HFFc6 (cell line): ENCODE measurements at regions not wholly inside any gene's neighbourhood (a gene's known extent, or its start where the extent isn't known, plus 50 kb on each side); places are given as distances from the start of the nearest gene placed in this dataset.
A peak's percentile ranks its signal among the peaks of the same experiment; 100 is the strongest.

Experiments
- DNase-seq: peaks from one replicate; pipeline ENCODE4 v3.0.0-alpha.2; 2018
- H3K27ac Mint-ChIP-seq: 2 replicates; pipeline ENCODE4 v1.8.0; 2020; ENCODE audit warnings: mild to moderate bottlenecking, mixed read lengths
- H3K27me3 Mint-ChIP-seq: 2 replicates; pipeline ENCODE4 v1.8.0; 2021; ENCODE audit warnings: mild to moderate bottlenecking, moderate library complexity, mixed read lengths; ENCODE audit not compliant: insufficient read depth
- H3K36me3 Mint-ChIP-seq: 2 replicates; pipeline ENCODE4 v1.8.0; 2021; ENCODE audit warnings: low read depth, mixed read lengths
- H3K4me1 Mint-ChIP-seq: 2 replicates; pipeline ENCODE4 v1.8.0; 2020; ENCODE audit warnings: low read depth, mixed read lengths
- H3K4me3 Mint-ChIP-seq: 2 replicates; pipeline ENCODE4 v1.8.0; 2020; ENCODE audit warnings: mild to moderate bottlenecking, moderate library complexity, mixed read lengths
- H3K9me3 Mint-ChIP-seq: 2 replicates; pipeline ENCODE4 v1.8.0; 2020; ENCODE audit warnings: mild to moderate bottlenecking, mixed read lengths
- CTCF ChIP-seq: fragments of 200-600 bp; sonication (generic); IDR thresholded peaks from 2 replicates; pipeline ENCODE4 v1.5.0; 2021; ENCODE audit warnings: antibody characterized with exemption, mild to moderate bottlenecking

DNA sequence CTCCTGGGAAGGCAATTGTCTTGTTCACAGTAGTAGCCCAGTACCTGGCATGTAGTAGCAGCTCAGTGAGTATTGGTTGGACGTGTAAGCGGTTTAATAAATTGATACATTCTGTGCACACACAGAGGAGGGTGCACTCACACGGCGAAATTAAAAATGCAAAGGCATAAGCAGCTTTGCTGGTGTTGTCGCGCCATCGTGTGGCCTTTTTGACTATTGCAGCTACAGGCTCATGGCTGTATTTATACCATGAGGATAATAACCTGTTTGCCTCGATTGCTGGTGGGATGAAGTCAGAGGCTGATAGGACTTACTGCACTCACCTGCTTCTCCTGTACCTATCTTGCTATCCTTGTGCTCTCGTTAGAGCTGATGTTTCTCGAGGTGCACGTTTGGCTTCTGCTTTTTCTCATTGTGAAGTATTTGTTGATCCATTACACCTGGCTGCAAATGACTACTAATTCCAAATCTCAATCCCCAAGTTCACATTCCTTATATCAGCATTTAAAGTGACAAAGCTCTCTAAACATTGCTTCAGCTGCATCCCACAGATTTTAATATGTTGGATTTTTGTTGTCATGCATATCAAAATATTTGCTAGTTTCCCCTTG is 61.5 kb downstream of the TBXT start:
- peak; percentile 84 for TF ChIP-seq CTCF
- Mint-ChIP-seq H3K4me1 (no peaks in the 10 kb centered on the region), H3K4me3 (no peak overlapping the region), H3K27ac (no peak overlapping the region), H3K36me3 (no peaks in the 10 kb centered on the region), H3K27me3 (no peaks in the 10 kb centered on the region; the same call in 1 of the 2 replicates), H3K9me3 (peaks cover 7% of the 10 kb centered on the region; the same call in 1 of the 2 replicates)
- DNase-seq: peak; percentile 5

- no peaks in the 10 kb centered on the region; the same call in 1 of the 2 replicates for H3K27me3 Mint-ChIP-seq
- DNase-seq: no peak
- H3K9me3 Mint-ChIP-seq: peaks cover 12% of the 10 kb centered on the region; the same call in 1 of the 2 replicates
- no peak overlapping the region for H3K27ac Mint-ChIP-seq
- TF ChIP-seq CTCF: no peak
- no peaks in the 10 kb centered on the region for H3K4me1 Mint-ChIP-seq
- H3K36me3 Mint-ChIP-seq: no peaks in the 10 kb centered on the region
- no peak overlapping the region for H3K4me3 Mint-ChIP-seq
Observed at GRCh38 chr6:166105341-166106075, 62.1 kb downstream of the TBXT start.

- TF ChIP-seq CTCF: no peak
- Mint-ChIP-seq H3K36me3 (no peaks in the 10 kb centered on the region), H3K4me1 (no peaks in the 10 kb centered on the region), H3K27ac (no peak overlapping the region), H3K4me3 (no peak overlapping the region), H3K27me3 (no peaks in the 10 kb centered on the region; the same call in 1 of the 2 replicates), H3K9me3 (peaks cover 9% of the 10 kb centered on the region; the same call in 1 of the 2 replicates)
- no peak for DNase-seq
Observed at GRCh38 chr6:166104872-166105271, 62.8 kb downstream of the TBXT start.

DNA sequence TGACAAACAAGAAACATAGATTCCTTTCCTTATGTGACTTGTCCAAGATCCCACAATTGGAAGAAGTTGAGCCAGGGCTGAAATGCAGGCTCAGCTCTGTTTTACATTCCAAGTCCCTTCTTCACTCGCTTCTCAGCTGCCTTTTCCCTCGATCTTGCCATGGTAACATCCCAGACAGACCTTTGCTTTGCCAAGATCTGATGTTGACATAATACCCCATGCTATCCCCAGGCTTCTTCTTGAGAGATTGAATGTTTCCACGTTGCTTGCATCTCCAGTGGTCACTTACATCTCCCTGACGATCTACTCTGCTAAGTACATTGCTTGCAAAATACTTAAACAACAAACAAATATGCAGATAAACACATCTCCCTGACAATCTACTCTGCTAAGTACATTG is 63.5 kb downstream of the TBXT start:
- Mint-ChIP-seq H3K36me3 (no peaks in the 10 kb centered on the region), H3K9me3 (peaks cover 8% of the 10 kb centered on the region; the same call in 1 of the 2 replicates), H3K4me3 (no peak overlapping the region), H3K27me3 (no peaks in the 10 kb centered on the region; the same call in 1 of the 2 replicates), H3K4me1 (no peaks in the 10 kb centered on the region), H3K27ac (no peak overlapping the region)
- DNase-seq: no peak
- no peak for TF ChIP-seq CTCF

DNA sequence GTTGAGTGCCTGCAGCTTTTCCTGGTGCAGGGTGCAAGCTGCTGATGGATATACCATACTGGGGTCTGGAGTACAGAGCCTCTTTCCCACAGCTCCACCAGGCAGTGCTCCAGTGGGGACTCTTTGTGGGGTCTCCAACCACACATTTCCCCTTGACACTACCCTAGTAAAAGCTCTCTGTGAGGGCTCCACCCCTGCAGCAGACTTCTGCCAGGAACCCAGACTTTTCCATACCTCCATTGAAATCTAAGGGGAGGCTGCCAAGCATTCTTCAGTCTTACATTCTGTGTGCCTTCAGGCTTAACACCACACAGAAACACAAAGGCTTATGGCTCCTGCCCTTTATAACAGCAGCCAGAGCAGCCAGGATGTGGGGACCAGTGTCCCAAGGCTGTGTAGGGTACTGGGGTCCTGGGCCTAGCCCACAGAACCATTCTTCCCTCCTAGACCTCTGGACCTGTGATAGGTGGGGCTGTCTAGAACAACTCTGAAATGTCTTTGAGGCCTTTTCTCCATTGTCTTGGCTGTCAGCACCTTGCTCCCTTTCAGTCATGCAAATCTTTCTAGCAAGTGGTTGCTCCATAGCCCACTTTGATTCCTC is 65.7 kb downstream of the TBXT start:
- TF ChIP-seq CTCF: no peak
- Mint-ChIP-seq H3K27ac (no peak overlapping the region), H3K36me3 (no peaks in the 10 kb centered on the region), H3K9me3 (peaks cover 19% of the 10 kb centered on the region; the same call in 1 of the 2 replicates), H3K4me1 (no peaks in the 10 kb centered on the region), H3K4me3 (no peak overlapping the region), H3K27me3 (no peaks in the 10 kb centered on the region; the same call in 1 of the 2 replicates)
- no peak for DNase-seq
